Effector CD4-positive, alpha-beta T cell (primary cell): ENCODE measurements at regions not wholly inside any gene's neighbourhood (a gene's known extent, or its start where the extent isn't known, plus 50 kb on each side); places are given as distances from the start of the nearest gene placed in this dataset.

ENCODE experiments used
- DNase-seq: peaks from one replicate; pipeline ENCODE4 v3.0.0-alpha.2; 2020

- no peak for DNase-seq
These were observed 65.0 kb upstream of the SLC2A12 start for GRCh38 chr6:134117409-134117808.

GRCh38 chr6:134115715-134116074, 63.3 kb upstream of the SLC2A12 start:
- DNase-seq: no peak

DNA sequence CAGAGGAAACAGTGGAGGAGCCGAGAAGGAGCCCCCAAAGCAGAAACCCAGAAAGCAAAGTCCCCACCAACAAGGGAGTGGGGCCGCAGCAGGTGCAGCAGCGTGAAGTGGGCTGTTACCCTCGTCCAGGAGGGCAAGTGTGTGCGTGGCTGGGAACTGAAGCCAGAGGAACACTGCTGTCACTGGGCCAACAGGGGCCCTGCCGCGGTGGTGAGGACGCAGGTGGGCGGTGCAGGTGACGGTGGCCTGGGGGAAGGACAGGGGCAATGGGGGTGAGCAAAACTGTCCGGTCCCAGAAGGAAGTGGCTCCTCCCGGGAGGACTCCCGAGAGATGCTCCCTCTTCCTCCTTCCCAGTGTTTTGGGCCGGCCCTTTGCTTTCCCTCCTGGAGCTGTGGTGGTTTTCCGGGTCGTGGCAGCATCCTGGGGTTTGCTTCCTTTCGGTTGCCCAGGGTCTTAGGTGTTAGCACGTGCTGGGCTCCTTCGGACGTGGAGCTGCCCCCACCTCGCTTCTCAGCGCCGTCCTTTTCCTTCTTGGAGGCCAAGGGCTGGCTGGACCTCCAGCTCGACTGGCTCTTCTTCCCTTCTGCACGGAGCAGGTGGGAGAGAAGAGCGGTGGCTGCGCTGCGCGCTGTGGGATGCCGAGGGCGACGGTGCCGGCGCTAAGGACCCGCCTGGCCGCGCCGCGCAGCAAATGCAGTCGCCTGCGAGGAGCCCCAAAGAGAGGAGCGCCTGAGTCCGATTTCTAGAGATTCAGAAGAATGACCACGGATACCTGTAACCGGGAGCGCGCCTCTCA, 62.7 kb upstream of the SLC2A12 start:
- DNase-seq: no peak

- DNase-seq: no peak
These were observed 62.1 kb upstream of the SLC2A12 start for GRCh38 chr6:134114489-134114888.

DNA sequence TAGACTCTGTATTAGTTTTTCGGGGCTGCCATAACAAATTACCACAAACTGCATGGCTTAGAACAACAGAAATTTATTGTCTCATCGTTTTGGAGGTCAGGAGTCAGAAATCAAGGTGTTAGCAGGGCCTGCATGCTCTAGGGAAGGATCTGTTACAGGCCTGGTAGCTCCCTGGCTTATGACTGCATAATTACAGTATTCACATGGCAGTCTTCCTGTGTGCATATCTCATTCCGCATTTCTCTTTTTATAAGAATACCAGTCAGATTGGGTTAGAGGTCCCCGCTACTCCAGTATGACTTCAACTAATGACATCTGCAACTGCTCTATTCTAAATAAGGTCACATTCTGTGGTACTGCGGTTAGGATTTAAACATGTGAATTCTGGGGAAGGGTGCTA, 59.3 kb upstream of the SLC2A12 start:
- no peak for DNase-seq

DNA sequence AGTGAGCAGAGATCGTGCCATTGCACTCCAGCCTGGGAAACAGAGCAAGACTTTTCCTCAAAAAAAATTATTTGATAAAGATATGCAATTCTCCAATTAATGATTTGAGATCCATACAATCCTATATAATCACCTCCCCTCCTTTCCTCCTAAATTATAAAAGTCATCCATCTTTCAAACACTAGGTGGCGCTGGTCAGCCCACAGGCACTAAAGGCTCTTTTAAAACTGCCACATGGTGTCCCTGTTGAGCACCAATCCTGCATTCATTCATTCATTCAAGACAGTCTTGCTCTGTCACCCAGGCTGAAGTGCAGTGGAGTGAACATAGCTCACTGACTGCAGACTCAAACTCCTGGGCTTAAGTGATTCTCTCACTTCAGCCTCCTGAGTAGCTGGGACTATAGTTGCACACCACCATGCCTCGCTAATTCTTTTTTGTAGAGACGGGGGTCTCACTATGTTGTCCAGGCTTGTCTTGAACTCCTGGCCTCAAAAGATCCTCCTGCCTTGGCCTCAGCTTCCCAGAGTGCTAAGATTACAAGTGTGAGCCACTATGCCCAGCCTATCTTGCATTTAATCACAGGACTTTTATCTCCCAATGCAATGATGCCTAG, 58.7 kb upstream of the SLC2A12 start:
- peak; percentile 43 for DNase-seq

DNA sequence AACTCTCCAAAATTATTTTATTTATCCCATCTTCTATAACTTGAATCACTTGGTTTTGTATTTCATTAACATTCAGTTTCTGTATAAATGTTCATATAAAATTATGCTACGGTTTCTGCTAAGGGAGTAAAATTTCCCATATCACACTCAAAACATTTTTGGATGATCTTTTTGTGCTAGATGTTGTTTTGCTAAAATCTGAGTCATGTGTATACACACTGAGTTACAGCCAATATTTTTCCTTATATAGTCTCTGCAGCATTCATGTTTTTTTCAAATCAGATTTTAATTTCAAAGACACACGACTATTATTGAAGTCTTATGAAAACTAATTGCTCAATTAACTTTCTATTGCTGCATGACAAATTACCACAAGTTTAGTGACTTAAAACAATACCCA, 54.3 kb upstream of the SLC2A12 start:
- no peak for DNase-seq

DNA sequence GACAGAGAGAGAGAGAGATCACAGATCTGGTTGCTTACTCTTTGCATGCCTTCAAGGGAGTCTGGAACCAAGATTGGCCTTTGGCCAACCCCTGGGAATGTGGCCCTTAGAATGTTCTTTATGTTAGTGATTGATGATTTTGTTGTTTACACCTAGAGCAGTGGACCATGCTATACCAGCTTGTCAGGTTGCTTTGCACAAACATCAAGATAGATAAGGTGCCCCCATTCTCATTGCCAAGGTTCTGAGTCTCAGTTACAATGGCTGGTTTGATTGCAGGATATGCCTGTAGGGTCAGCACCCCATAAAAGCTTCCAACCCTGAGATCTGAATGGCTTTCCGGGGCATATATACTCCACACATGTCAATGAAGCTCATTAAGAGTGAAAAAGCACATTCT, 53.5 kb upstream of the SLC2A12 start:
- no peak for DNase-seq

DNA sequence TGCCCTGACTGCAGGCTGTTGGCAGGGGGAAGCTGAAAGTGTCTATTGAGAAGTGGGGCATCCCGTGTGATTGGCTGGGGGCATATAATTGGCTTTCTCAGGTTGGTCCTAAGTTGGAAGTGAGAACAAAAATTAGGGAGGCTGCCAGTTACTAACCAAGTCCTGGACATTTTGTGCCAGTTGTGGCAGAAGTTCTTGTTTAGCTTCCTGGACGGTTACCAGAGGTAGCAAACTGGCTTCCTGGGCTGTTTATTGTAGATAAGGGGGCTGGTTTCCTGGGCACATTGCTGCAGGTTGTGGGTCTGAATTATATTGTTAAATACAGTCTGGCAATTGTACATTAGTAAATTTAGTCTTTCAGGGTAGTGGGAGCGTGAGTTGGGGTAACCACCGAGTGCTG, 50.6 kb upstream of the SLC2A12 start:
- DNase-seq: no peak
